ENCODE measurements at regions not wholly inside any gene's neighbourhood (a gene's known extent, or its start where the extent isn't known, plus 50 kb on each side); places are given as distances from the start of the nearest gene placed in this dataset.

DNA sequence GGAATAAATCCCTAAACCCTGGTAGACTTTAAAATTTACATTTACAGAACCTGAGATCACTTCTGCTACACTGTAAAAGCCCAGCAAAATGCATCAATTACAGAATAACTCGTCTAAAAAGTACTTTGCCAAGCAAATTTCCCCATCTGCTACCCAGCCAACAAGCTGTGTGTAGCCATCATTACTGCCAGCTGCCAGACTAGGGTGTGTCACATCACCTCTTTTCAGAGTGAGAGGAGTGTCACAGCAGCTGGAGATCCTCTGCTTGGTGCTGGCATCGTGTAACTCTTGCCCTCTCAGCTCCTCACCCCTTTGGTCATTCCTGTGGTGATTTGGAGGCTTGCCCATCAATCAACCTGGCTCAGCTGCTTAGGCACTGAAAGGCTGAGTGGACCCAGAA, 340.4 kb upstream of the MMADHC start:
- TF ChIP-seq, protein P1, sequence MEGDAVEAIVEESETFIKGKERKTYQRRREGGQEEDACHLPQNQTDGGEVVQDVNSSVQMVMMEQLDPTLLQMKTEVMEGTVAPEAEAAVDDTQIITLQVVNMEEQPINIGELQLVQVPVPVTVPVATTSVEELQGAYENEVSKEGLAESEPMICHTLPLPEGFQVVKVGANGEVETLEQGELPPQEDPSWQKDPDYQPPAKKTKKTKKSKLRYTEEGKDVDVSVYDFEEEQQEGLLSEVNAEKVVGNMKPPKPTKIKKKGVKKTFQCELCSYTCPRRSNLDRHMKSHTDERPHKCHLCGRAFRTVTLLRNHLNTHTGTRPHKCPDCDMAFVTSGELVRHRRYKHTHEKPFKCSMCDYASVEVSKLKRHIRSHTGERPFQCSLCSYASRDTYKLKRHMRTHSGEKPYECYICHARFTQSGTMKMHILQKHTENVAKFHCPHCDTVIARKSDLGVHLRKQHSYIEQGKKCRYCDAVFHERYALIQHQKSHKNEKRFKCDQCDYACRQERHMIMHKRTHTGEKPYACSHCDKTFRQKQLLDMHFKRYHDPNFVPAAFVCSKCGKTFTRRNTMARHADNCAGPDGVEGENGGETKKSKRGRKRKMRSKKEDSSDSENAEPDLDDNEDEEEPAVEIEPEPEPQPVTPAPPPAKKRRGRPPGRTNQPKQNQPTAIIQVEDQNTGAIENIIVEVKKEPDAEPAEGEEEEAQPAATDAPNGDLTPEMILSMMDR (IDR thresholded peaks at IDR 0.05; ENCODE audit: extremely low read depth, insufficient read depth, missing control alignments) = no peak
- in situ Hi-C loops (cut with MboI; ENCODE audit: low pct_unique_long_range_greater_than_20kb, low sequenced_read_pairs, unreplicated experiment) = no loop called here
- no peak for DNase-seq (ENCODE audit: low spot score)

GRCh38 chr2:149926149-149926548, 338.6 kb upstream of the MMADHC start:
- DNase-seq (ENCODE audit: low spot score) = no peak
- TF ChIP-seq, protein P1 (IDR thresholded peaks at IDR 0.05; ENCODE audit: extremely low read depth, insufficient read depth, missing control alignments) = no peak
- in situ Hi-C loops (cut with MboI; ENCODE audit: low pct_unique_long_range_greater_than_20kb, low sequenced_read_pairs, unreplicated experiment) = no loop called here

- DNase-seq (ENCODE audit: low spot score) = no peak
- TF ChIP-seq, protein P1 (IDR thresholded peaks at IDR 0.05; ENCODE audit: extremely low read depth, insufficient read depth, missing control alignments) = no peak
- in situ Hi-C loops (cut with MboI; ENCODE audit: low pct_unique_long_range_greater_than_20kb, low sequenced_read_pairs, unreplicated experiment) = no loop called here
Observed at GRCh38 chr2:149924549-149925213, 337.1 kb upstream of the MMADHC start.

DNA sequence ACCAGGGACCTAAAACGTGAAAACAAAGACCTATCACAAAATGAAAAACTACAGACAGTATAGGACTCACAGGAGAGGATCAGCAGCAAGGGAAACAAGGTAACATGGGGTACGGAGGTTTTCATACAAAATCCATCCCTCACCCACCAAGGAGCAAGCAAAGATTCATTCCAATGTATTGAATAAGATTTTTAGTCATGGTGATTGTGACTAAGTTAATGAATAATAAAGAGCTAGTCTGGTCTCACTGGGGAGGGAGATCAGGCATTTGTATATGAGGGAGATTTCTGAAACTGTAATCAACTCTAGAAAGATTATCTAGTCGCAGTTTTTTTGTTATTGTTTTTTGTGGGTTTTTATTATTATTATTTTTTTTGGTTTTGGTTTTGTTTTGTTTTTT, 336.5 kb upstream of the MMADHC start:
- TF ChIP-seq, protein P1 (IDR thresholded peaks at IDR 0.05; ENCODE audit: extremely low read depth, insufficient read depth, missing control alignments) = no peak
- in situ Hi-C loops (cut with MboI; ENCODE audit: low pct_unique_long_range_greater_than_20kb, low sequenced_read_pairs, unreplicated experiment) = no loop called here
- DNase-seq (ENCODE audit: low spot score) = no peak

DNA sequence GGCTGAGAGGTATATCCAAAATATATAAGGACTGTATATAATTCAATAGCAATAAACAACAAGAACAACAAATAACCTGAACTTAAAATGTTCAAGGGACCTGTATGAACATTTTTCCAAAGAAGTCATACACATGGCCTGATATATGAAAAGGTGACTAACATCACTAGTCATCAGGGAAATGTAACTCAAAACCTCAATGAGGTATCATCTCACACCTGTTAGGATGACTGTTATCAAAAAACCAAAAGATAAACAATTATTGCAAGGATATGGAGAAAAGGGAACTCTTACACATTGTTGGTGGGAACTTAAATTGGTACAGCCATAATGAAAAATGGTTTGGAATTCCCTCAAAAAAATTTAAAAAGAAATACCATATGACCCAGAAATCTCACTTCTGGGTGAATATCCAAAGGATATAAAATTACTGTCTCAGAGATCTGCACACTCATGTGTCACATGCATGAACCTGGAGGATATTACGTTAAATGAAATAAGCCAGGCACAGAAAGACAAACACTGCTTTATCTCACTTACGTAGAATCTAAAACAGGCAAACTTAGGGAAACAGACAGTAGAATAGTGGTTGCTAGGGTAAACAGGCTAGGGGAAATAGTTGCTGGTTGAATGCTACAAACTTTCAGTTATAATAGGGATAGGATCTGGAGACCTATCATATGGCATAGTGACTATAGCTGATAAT, 334.5 kb upstream of the MMADHC start:
- in situ Hi-C loops (cut with MboI; ENCODE audit: low pct_unique_long_range_greater_than_20kb, low sequenced_read_pairs, unreplicated experiment) = no loop called here
- TF ChIP-seq, protein P1 (IDR thresholded peaks at IDR 0.05; ENCODE audit: extremely low read depth, insufficient read depth, missing control alignments) = no peak
- no peak for DNase-seq (ENCODE audit: low spot score)

- TF ChIP-seq, protein P1 (IDR thresholded peaks at IDR 0.05; ENCODE audit: extremely low read depth, insufficient read depth, missing control alignments) = no peak
- in situ Hi-C loops (cut with MboI; ENCODE audit: low pct_unique_long_range_greater_than_20kb, low sequenced_read_pairs, unreplicated experiment) = no loop called here
- no peak for DNase-seq (ENCODE audit: low spot score)
Observed at GRCh38 chr2:149920389-149920788, 332.8 kb upstream of the MMADHC start.

Measured in GM13977 (cell line).